ACC112 (cell line): ENCODE measurements at regions not wholly inside any gene's neighbourhood (a gene's known extent, or its start where the extent isn't known, plus 50 kb on each side); places are given as distances from the start of the nearest gene placed in this dataset.

ENCODE experiments used
- H2AFZ ChIP-seq: fragments of 200-600 bp; sonication (generic); one replicate; pipeline ENCODE4 v1.6.0; 2017; ENCODE audit warnings: antibody characterized with exemption, low read length; ENCODE audit not compliant: unreplicated experiment
- H3K27ac ChIP-seq: fragments of 200-600 bp; sonication (generic); 2 replicates; pipeline ENCODE4 v1.5.1; 2014; ENCODE audit warnings: low read depth, mild to moderate bottlenecking, antibody characterized with exemption, low read length, moderate library complexity
- H3K27me3 ChIP-seq: fragments of 200-600 bp; sonication (generic); 2 replicates; pipeline ENCODE4 v1.6.1; 2014; ENCODE audit warnings: mild to moderate bottlenecking, antibody characterized with exemption, low read length, moderate library complexity, mixed read lengths; ENCODE audit not compliant: insufficient read depth
- H3K36me3 ChIP-seq: fragments of 200-600 bp; sonication (generic); 2 replicates; pipeline ENCODE4 v1.6.1; 2016; ENCODE audit warnings: mild to moderate bottlenecking, antibody characterized with exemption, low read length, moderate library complexity, mixed read lengths; ENCODE audit not compliant: insufficient read depth
- H3K4me1 ChIP-seq: fragments of 200-600 bp; sonication (generic); one replicate; pipeline ENCODE4 v1.6.1; 2016; ENCODE audit warnings: low read length, mixed read lengths; ENCODE audit not compliant: insufficient read depth, unreplicated experiment, control insufficient read depth
- H3K4me3 ChIP-seq: fragments of 200-600 bp; sonication (generic); 2 replicates; pipeline ENCODE4 v1.5.1; 2014; ENCODE audit warnings: mild to moderate bottlenecking, low read depth, low read length
- H3K79me2 ChIP-seq: fragments of 200-600 bp; sonication (generic); one replicate; pipeline ENCODE4 v1.6.0; 2016; ENCODE audit warnings: low read length; ENCODE audit not compliant: control insufficient read depth, unreplicated experiment, insufficient read depth

GRCh38 chr2:156915332-156915731 is 342.2 kb upstream of the GALNT5 start:
- Histone ChIP-seq H3K4me1 (no peaks in the 10 kb centered on the region), H3K27me3 (no peaks in the 10 kb centered on the region), H3K36me3 (no peaks in the 10 kb centered on the region), H3K79me2 (no peaks in the 10 kb centered on the region), H3K4me3 (no peak overlapping the region), H3K27ac (no peak overlapping the region), H2AFZ (no peak overlapping the region)

DNA sequence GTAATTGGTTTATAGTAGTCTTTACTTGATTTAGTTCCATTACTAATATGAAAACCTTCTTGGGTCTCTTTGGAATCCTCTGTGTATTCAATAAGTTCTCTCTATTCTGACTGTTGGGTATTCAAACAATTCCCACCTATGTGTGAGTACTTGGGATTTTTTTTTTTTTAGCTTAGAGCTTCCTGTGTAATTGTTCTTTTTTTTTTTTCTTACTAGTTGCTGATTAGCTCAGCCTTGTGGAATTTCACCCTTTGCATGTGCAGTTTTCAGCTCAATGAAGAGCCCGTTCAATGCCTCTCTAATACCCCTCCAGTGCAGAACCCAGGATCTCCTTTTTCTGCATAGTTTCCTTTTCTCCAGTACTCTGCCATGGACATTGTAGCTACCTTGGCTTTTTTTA is 339.1 kb upstream of the GALNT5 start:
- Histone ChIP-seq H3K27ac (no peak overlapping the region), H3K27me3 (no peaks in the 10 kb centered on the region), H2AFZ (no peak overlapping the region), H3K4me1 (no peaks in the 10 kb centered on the region), H3K4me3 (no peak overlapping the region), H3K36me3 (no peaks in the 10 kb centered on the region), H3K79me2 (no peaks in the 10 kb centered on the region)

GRCh38 chr2:156930423-156930822 is 327.1 kb upstream of the GALNT5 start:
- Histone ChIP-seq H2AFZ (no peak overlapping the region), H3K27me3 (no peaks in the 10 kb centered on the region), H3K4me1 (no peaks in the 10 kb centered on the region), H3K4me3 (no peak overlapping the region), H3K27ac (no peak overlapping the region), H3K36me3 (no peaks in the 10 kb centered on the region), H3K79me2 (no peaks in the 10 kb centered on the region)

GRCh38 chr2:156933645-156934225 is 323.8 kb upstream of the GALNT5 start:
- H3K79me2 ChIP-seq = no peaks in the 10 kb centered on the region
- no peak overlapping the region for H3K4me3 ChIP-seq
- H3K27ac ChIP-seq = no peak overlapping the region
- H3K27me3 ChIP-seq = no peaks in the 10 kb centered on the region
- no peak overlapping the region for H2AFZ ChIP-seq
- H3K36me3 ChIP-seq = no peaks in the 10 kb centered on the region
- no peaks in the 10 kb centered on the region for H3K4me1 ChIP-seq

GRCh38 chr2:156935616-156936015 is 321.9 kb upstream of the GALNT5 start:
- H3K27me3 ChIP-seq = no peaks in the 10 kb centered on the region
- no peaks in the 10 kb centered on the region for H3K79me2 ChIP-seq
- H3K4me3 ChIP-seq = no peak overlapping the region
- no peak overlapping the region for H3K27ac ChIP-seq
- H2AFZ ChIP-seq = no peak overlapping the region
- H3K4me1 ChIP-seq = no peaks in the 10 kb centered on the region
- H3K36me3 ChIP-seq = no peaks in the 10 kb centered on the region

- Histone ChIP-seq H3K4me3 (no peak overlapping the region), H3K4me1 (no peaks in the 10 kb centered on the region), H3K36me3 (no peaks in the 10 kb centered on the region)
Observed at GRCh38 chr2:156937430-156937829, 320.1 kb upstream of the GALNT5 start.

DNA sequence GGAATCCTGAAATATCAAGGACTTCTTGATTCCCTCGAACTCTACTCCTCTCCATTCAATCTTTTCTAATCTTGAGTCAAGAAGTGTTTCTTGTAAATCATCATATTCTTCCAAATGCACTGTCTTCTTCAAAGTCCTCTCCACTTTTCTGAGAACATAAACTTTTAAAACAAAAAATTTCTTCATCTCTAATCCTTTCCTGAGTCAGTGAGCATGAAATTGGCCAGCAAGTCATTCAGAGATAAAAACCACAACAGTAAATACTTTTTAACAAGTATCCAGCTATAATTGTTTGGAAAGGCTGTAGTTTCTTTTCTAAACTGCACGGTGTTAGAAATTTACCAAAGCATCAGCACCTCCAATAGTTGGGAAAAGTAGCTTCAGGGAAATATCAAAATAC is 312.6 kb upstream of the GALNT5 start:
- Histone ChIP-seq H3K36me3 (no peaks in the 10 kb centered on the region), H3K4me3 (no peak overlapping the region), H3K27ac (no peak overlapping the region), H3K79me2 (no peaks in the 10 kb centered on the region), H2AFZ (peak overlapping the region; percentile 1), H3K4me1 (no peaks in the 10 kb centered on the region), H3K27me3 (no peaks in the 10 kb centered on the region)

More at GRCh38 chr2:156937430-156937829, 320.1 kb upstream of the GALNT5 start:
- H3K79me2 ChIP-seq = no peaks in the 10 kb centered on the region
- H3K27ac ChIP-seq = no peak overlapping the region
- no peak overlapping the region for H2AFZ ChIP-seq
- H3K27me3 ChIP-seq = no peaks in the 10 kb centered on the region

DNA sequence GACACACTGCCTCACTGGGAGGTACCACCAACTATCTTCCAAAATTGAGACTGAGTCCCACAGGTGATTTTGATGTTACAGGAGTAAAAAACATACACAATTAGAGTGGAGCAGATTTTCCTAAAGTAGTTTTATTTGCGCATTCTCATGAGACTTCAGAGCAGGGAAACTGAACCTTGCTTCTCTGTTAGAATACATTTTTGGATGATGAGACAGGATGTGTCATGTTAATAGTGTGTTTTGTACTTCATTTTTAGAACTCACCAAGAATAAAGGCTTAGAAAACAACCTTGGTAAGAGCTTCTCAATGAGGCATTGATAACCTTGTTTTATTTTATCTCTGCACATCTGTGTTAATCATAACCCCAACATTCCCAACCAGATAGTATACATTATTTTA is 310.2 kb upstream of the GALNT5 start:
- H3K27me3 ChIP-seq = no peaks in the 10 kb centered on the region
- H3K27ac ChIP-seq = no peak overlapping the region
- H3K4me3 ChIP-seq = no peak overlapping the region
- no peaks in the 10 kb centered on the region for H3K36me3 ChIP-seq
- no peaks in the 10 kb centered on the region for H3K79me2 ChIP-seq
- no peak overlapping the region for H2AFZ ChIP-seq
- no peaks in the 10 kb centered on the region for H3K4me1 ChIP-seq

DNA sequence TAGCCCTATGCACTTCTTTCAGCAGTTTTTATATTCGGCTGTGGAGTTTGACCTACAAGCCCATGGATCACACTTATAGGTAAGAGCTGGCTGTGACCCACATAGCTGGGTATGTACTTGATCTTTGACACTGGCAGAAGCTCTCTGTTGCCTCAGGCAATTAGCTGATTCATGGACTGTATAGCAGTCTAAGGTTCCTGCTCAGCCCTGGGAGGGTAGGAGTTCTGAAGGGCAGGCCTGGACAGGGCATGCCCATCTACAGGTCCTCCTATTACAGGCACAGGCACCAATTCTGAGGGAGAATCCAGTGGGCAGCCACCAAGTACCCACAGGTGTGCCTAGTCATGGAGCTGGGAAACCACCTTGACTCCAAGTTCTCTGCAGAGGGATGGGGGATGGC is 301.8 kb upstream of the GALNT5 start:
- Histone ChIP-seq H3K4me1 (no peaks in the 10 kb centered on the region), H3K79me2 (no peaks in the 10 kb centered on the region), H3K27ac (no peak overlapping the region), H2AFZ (no peak overlapping the region), H3K27me3 (no peaks in the 10 kb centered on the region), H3K4me3 (no peak overlapping the region), H3K36me3 (no peaks in the 10 kb centered on the region)

GRCh38 chr2:156956161-156956560 is 301.3 kb upstream of the GALNT5 start:
- Histone ChIP-seq H3K4me1 (no peaks in the 10 kb centered on the region), H2AFZ (no peak overlapping the region)

DNA sequence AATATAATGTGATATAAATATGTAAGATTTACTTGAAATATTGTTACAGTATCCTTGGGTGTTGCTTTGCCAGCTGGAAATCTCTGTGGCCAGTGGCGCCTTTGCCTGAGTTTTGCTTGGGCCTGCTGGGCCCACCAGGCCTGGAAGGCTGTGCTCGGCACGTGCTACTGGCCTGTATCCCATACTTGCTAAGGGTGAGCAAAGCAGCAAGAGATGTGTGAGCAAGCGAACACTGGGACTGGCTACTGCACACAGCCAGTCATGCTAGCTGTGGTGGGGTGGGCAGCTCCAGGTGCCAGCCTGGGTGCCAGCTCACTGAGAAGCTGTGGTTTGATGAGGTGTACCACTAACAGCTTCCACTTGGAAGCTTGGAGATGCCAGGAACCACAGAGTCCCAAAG is 299.1 kb upstream of the GALNT5 start:
- H3K4me1 ChIP-seq = no peaks in the 10 kb centered on the region
- H2AFZ ChIP-seq = no peak overlapping the region
- no peaks in the 10 kb centered on the region for H3K79me2 ChIP-seq
- no peaks in the 10 kb centered on the region for H3K27me3 ChIP-seq
- no peak overlapping the region for H3K4me3 ChIP-seq
- H3K27ac ChIP-seq = no peak overlapping the region
- H3K36me3 ChIP-seq = no peaks in the 10 kb centered on the region

More at GRCh38 chr2:156956161-156956560, 301.3 kb upstream of the GALNT5 start:
- no peaks in the 10 kb centered on the region for H3K27me3 ChIP-seq
- no peaks in the 10 kb centered on the region for H3K79me2 ChIP-seq
- H3K36me3 ChIP-seq = no peaks in the 10 kb centered on the region
- no peak overlapping the region for H3K27ac ChIP-seq
- no peak overlapping the region for H3K4me3 ChIP-seq
